HG03139 (cell line): ENCODE measurements at regions not wholly inside any gene's neighbourhood (a gene's known extent, or its start where the extent isn't known, plus 50 kb on each side); places are given as distances from the start of the nearest gene placed in this dataset.

Experiments used
- ATAC-seq: cut with Tn5 transposase; IDR thresholded peaks from one replicate; pipeline ENCODE4 v1.9.1; 2021; ENCODE audit not compliant: unreplicated experiment

- ATAC-seq = no peak
These were observed 493.2 kb upstream of the KLF4 start for GRCh38 chr9:107982745-107983144.

- no peak for ATAC-seq
These were observed 492.4 kb upstream of the KLF4 start for GRCh38 chr9:107982001-107982400.

GRCh38 chr9:107980984-107981383 lies 491.4 kb upstream of the KLF4 start:
- no peak for ATAC-seq

- ATAC-seq = no peak
These were observed 487.2 kb upstream of the KLF4 start for GRCh38 chr9:107976767-107977166.

GRCh38 chr9:107975426-107976010 lies 485.9 kb upstream of the KLF4 start:
- ATAC-seq = no peak

GRCh38 chr9:107973451-107973850 lies 483.9 kb upstream of the KLF4 start:
- ATAC-seq = no peak

GRCh38 chr9:107972346-107972745 lies 482.8 kb upstream of the KLF4 start:
- ATAC-seq = no peak

- no peak for ATAC-seq
These were observed 481.7 kb upstream of the KLF4 start for GRCh38 chr9:107971241-107971640.

GRCh38 chr9:107970726-107971125 lies 481.2 kb upstream of the KLF4 start:
- ATAC-seq = no peak

GRCh38 chr9:107969727-107970126 lies 480.2 kb upstream of the KLF4 start:
- no peak for ATAC-seq

GRCh38 chr9:107969141-107969540 lies 479.6 kb upstream of the KLF4 start:
- ATAC-seq = no peak

GRCh38 chr9:107963246-107963645 lies 473.7 kb upstream of the KLF4 start:
- no peak for ATAC-seq

GRCh38 chr9:107960916-107961315 lies 471.3 kb upstream of the KLF4 start:
- ATAC-seq = no peak

GRCh38 chr9:107954312-107954711 lies 464.7 kb upstream of the KLF4 start:
- ATAC-seq = no peak

- ATAC-seq = no peak
These were observed 464.1 kb upstream of the KLF4 start for GRCh38 chr9:107953556-107954125.

- no peak for ATAC-seq
These were observed 463.2 kb upstream of the KLF4 start for GRCh38 chr9:107952773-107953172.

- ATAC-seq = no peak
These were observed 461.9 kb upstream of the KLF4 start for GRCh38 chr9:107951511-107951910.

GRCh38 chr9:107949061-107949460 lies 459.5 kb upstream of the KLF4 start:
- ATAC-seq = no peak

- ATAC-seq = no peak
These were observed 459.0 kb upstream of the KLF4 start for GRCh38 chr9:107948601-107949000.

- no peak for ATAC-seq
These were observed 458.5 kb upstream of the KLF4 start for GRCh38 chr9:107948086-107948485.

GRCh38 chr9:107946364-107947141 lies 457.0 kb upstream of the KLF4 start:
- no peak for ATAC-seq

- ATAC-seq = no peak
These were observed 456.4 kb upstream of the KLF4 start for GRCh38 chr9:107945961-107946360.
